Lower leg skin (tissue), 4 donors: ENCODE measurements at regions not wholly inside any gene's neighbourhood (a gene's known extent, or its start where the extent isn't known, plus 50 kb on each side); places are given as distances from the start of the nearest gene placed in this dataset.
"Not testable (repeated sequence)": the region's sequence is repeated elsewhere in the genome, so short reads cannot be mapped to it uniquely, and the experiment has no call there.

Experiments used
- DNase-seq, 2 donors: peaks; one replicate each; pipeline ENCODE4 v3.0.0-alpha.2; 2019; ENCODE audit warnings: low spot score in 2 of 2
- H3K4me3 ChIP-seq: fragments of 200-600 bp; sonication (generic); 2 replicates; pipeline ENCODE4 v1.5.1; 2017; ENCODE audit warnings: mild to moderate bottlenecking, low read depth; ENCODE audit not compliant: poor library complexity, severe bottlenecking
- POLR2A ChIP-seq, 2 donors: fragments of 450-650 bp; IDR thresholded peaks; one replicate each; pipeline ENCODE4 v1.6.1; 2016 to 2017; ENCODE audit warnings: antibody characterized with exemption in 2 of 2, mild to moderate bottlenecking in 1 of 2, moderate library complexity in 1 of 2
- WGBS, 2 donors: methylation state at CpG; one replicate each; pipeline ENCODE4 v1.1.5; 2018; 5-methylcytosine and 5-hydroxymethylcytosine counted together
- intact Hi-C: fragments of 100-400 bp; cut with DNase I; formaldehyde crosslinking; loops from one replicate; pipeline ENCODE4 v1.15.0; 2023; ENCODE audit warnings: low total_unique reads
- TF ChIP-seq, protein P1 (sequence below), 3 donors: fragments of 450-650 bp; IDR thresholded peaks; one replicate each; pipeline ENCODE4 v1.5.1; 2016; ENCODE audit warnings: antibody characterized with exemption in 3 of 3, mild to moderate bottlenecking in 3 of 3, moderate library complexity in 2 of 3

DNA sequence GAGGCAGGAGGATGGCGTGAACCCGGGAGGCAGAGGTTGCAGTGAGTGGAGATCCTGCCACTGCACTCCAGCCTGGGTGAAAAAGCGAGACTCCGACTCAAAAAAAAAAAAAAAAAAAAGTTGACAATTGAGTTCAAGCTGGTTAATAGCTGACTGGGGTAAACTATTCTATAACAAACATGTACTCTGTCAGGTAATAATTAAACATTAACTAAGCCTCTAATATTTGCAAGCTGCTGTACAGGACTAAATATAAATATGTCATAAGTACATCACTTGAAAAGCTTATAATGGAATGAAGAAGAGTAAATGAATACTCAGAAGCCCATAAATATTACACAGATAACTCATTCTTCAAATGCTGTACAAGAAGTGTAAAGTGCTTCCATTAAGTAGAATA lies 190.4 kb upstream of the CRIM1 start:
- WGBS, 2 donors: 92 to 95% methylated on average over 4 of the region's 4 CpGs
- intact Hi-C loops: no loop called here
- TF ChIP-seq, protein P1, sequence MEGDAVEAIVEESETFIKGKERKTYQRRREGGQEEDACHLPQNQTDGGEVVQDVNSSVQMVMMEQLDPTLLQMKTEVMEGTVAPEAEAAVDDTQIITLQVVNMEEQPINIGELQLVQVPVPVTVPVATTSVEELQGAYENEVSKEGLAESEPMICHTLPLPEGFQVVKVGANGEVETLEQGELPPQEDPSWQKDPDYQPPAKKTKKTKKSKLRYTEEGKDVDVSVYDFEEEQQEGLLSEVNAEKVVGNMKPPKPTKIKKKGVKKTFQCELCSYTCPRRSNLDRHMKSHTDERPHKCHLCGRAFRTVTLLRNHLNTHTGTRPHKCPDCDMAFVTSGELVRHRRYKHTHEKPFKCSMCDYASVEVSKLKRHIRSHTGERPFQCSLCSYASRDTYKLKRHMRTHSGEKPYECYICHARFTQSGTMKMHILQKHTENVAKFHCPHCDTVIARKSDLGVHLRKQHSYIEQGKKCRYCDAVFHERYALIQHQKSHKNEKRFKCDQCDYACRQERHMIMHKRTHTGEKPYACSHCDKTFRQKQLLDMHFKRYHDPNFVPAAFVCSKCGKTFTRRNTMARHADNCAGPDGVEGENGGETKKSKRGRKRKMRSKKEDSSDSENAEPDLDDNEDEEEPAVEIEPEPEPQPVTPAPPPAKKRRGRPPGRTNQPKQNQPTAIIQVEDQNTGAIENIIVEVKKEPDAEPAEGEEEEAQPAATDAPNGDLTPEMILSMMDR (IDR thresholded peaks at IDR 0.05): no peak
- TF ChIP-seq POLR2A (IDR thresholded peaks at IDR 0.05): no peak

DNA sequence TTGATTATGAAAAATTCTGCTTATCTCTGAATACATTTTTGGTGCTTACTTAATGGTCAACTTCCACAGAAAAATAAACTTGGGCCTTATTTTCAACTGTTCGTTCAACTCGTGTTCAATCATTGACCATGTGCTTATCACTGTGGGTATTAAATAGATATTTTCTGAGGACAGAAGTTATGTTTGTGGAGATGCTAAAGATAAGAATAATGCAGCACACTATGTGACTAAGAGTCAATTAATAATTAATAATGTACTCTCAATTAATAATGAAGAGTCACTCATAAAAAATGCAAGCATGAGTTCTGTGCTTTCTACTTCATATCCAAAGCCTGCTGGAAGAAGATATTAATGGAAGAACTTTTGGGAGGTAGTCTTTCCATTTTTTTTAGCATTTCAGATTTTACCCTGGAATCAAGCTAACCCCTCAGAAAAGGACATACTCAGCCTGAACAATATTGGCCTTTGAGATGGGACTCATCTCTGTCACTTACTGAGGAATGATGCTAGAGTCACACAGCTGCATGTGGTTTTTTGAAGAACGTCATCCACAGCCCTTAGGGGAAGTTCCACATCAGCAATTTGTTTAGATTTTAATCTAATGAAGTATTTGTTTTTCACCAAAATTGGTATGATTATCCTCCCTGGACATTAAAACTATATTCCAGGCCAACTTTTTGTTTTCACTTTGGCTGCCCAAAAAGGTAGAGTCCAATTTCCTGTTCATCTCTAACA lies 191.9 kb upstream of the CRIM1 start:
- no peak for DNase-seq
- TF ChIP-seq, protein P1 (IDR thresholded peaks at IDR 0.05): no peak
- TF ChIP-seq POLR2A (IDR thresholded peaks at IDR 0.05): no peak
- no peak overlapping the region for H3K4me3 ChIP-seq
- intact Hi-C loops: no loop called here
- WGBS, 2 donors: 67 to 76% methylated on average over 3 of the region's 3 CpGs

More for the DNA sequence above, 190.4 kb upstream of the CRIM1 start:
- no peak for DNase-seq
- no peak overlapping the region for H3K4me3 ChIP-seq

DNA sequence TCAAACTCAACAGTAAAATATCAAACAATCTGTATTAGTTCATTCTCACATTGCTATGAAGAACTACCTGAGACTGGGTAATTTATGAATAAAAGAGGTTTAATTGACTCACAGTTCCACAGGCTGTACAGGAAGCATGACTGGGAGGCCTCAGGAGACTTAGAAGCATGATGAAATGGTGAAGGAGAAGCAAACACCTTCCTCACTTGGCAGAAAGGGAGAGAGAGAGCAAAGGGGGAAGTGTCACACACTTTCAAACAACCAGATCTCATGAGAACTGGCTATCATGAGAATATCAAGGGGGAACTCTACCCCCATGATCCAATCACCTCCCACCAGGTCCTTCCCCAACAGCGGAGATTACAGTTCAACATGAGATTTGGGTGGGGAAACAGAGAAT lies 198.5 kb upstream of the CRIM1 start:
- DNase-seq, intact Hi-C loops, H3K4me3 ChIP-seq: not testable (repeated sequence)
- WGBS, 2 donors: 95 to 96% methylated on average over 1 of the region's 1 CpG

DNA sequence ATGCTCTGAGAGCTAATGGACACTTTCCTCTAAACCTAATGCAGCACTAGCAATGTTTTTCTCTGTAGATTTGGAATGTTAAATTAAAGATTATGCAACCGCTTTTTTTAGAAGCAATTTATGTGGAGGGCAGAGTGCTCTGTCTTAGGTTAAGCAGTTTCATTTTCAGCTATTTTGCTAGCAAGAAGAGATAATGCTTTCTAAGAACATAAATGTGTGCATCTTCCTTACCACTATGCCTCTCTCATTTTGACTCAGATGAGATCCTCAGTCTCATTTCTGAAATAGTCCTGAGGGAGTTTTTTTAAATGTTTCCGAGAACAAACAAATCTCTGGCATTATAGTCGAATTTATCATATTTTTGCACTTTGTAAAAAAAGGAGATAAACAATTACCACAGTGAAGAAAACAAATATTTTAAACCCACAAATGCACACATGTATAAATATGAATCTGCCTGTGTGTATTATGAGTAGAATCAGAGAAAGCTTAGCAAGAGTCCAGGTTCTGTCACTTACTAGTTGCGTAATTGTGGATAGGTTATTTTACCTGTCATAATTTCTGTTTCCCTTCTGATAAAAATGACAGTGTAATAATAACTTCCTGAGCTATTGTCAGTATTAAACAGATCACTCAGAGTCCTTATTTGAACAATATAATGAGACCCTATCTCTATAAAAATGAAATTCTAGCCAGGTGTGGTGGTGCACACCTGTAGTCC lies 207.7 kb upstream of the CRIM1 start:
- H3K4me3 ChIP-seq: no peak overlapping the region
- 60 to 80% methylated on average over 4 of the region's 4 CpGs for WGBS, 2 donors
- intact Hi-C loops: no loop called here

DNA sequence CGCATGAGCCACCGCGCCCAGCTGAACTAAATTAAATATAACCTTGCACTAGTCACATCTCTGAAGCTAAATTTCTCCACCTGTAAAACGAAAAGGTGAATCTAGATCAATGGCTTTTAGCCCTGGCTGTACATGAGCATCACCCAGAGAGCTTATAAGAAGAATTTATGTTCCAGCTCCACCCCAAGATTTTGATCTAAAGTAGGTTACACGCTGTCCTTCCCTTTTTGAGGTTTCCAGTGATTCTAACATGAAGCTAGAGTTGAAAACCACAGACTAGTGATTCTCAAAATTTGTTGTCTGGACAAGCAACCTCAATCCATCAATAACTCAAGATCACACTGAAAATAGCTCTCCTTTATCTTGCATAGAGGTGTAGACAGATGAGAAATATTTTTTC lies 208.8 kb upstream of the CRIM1 start:
- intact Hi-C loops: no loop called here
- TF ChIP-seq, protein P1 (IDR thresholded peaks at IDR 0.05): no peak
- TF ChIP-seq POLR2A (IDR thresholded peaks at IDR 0.05): no peak
- WGBS, 2 donors: 87% methylated on average over 5 of the region's 5 CpGs
- DNase-seq: no peak
- no peak overlapping the region for H3K4me3 ChIP-seq

More for the DNA sequence above, 207.7 kb upstream of the CRIM1 start:
- TF ChIP-seq, protein P1 (IDR thresholded peaks at IDR 0.05): no peak
- TF ChIP-seq POLR2A (IDR thresholded peaks at IDR 0.05): no peak
- DNase-seq: no peak

DNA sequence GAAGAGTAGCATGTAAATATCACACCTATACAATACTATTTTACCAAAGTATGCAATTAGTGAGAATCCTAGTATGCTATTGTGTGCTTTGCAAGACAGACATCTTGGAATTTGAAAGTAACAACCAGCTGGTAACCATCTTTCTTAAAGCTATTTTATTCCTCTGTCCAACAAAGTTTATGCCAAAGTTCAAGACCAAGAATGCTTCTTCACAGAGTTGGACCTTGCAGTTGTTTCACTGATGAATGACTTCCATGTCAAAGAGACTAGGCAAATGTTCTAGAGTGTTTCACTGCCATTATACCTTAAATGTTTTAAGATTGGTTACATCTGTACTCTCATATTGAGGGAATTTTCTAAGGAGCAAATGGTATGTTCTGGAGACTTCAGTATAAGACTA lies 215.2 kb upstream of the CRIM1 start:
- intact Hi-C loops: no loop called here
- no peak overlapping the region for H3K4me3 ChIP-seq
- TF ChIP-seq POLR2A (IDR thresholded peaks at IDR 0.05): no peak
- TF ChIP-seq, protein P1 (IDR thresholded peaks at IDR 0.05): no peak
- DNase-seq: no peak
